SIG-M5 treated with dmso at 0.1 percent for 504 hours (cell line): ENCODE measurements at regions not wholly inside any gene's neighbourhood (a gene's known extent, or its start where the extent isn't known, plus 50 kb on each side); places are given as distances from the start of the nearest gene placed in this dataset.
"Not testable (repeated sequence)": the region's sequence is repeated elsewhere in the genome, so short reads cannot be mapped to it uniquely, and the experiment has no call there.

Experiments used
- DNase-seq: peaks from one replicate; lab custom pipeline; 2025; ENCODE audit not compliant: unreplicated experiment; lab: John Stamatoyannopoulos, UW

DNA sequence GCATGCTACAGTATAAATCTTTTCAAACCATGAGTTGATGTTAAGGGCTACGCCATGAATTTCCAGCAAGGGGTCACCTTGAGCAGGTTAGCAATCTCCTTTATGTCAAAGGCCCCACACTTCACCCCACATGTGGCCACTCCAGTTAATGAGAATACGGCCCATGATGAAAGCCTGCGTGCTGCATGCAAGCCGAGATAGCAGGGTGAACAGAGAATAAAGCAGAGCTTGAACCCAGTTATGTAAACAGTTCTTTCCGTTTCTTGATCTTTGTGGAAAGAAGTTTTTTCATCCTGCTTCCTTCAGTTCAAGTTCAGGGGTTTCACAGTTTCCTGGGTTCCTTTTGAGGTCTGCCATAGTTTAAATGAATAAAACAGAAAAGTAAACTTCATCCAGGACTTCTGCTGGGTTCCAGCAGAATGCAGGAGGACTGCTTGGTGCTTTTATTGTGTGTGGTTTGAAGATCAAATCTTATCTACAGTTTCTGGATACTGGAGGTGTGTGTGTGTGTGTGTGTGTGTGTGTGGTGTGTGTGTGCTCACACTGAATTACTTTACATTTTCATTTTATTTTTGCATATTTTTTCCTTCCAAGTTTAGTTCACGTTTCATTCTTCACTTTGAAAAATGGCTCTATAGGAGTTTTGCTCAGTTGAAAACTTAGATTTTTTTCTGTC is 87.1 kb downstream of the HMHB1 start:
- no peak for DNase-seq

- DNase-seq, result no peak
These were observed 97.0 kb downstream of the HMHB1 start for GRCh38 chr5:143908959-143909358.

GRCh38 chr5:143913008-143913752 is 101.2 kb downstream of the HMHB1 start:
- DNase-seq, result no peak

GRCh38 chr5:143914756-143915155 is 102.8 kb downstream of the HMHB1 start:
- DNase-seq, result no peak

- no peak for DNase-seq
These were observed 104.5 kb downstream of the HMHB1 start for GRCh38 chr5:143916451-143916850.

GRCh38 chr5:143918961-143919360 is 107.0 kb downstream of the HMHB1 start:
- DNase-seq, result no peak

GRCh38 chr5:143920772-143921171 is 108.8 kb downstream of the HMHB1 start:
- DNase-seq, result no peak

GRCh38 chr5:143921525-143922311 is 109.8 kb downstream of the HMHB1 start:
- no peak for DNase-seq

DNA sequence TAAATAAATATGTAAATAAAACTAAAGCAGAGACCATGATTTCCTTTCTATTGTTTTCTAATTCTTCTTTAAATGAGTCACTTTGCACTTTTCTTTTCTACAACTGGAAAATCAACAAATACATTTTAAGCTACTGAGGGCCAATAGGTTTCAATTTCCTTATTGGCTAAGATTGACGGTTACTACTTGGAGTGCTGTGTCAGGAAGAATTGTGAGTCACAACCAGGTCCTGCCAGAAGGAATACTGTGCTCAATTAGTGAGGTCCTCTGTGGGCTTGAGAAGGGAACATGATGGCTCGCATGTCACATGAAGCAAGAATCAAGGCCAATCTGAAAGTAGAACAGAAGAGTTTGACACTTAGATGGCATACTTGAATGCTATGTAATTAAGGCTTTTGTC is 110.8 kb downstream of the HMHB1 start:
- DNase-seq, result no peak

GRCh38 chr5:143923634-143924266 is 111.8 kb downstream of the HMHB1 start:
- no peak for DNase-seq

DNA sequence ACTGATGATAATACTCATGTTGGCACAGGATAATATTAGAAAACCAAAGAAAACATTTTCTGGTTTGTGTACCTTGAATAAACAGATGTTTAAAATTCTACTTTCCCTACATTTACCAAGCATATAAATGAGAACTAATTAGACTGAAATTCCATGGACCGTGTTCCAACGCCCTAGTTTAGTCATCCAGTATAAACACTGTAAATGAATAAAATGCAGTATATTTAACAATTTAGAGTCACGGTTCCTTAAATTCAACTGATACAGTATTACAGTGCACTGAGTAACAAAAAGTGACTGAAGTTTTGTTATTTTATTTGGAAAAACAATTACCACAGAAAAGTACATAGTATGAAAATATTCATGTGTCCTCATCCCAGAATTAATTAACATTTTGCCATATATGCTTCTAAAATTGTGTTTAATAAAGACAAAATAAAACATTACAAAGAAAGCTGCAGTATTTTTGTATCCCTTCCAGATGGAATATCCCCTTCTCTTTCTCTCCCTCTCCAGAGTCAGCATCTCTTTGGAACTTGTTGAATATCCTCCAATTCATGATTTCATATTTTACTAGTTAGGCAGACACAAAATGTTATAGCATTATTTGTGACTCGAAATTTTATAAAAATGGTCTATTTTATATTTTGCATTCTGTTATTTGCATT is 112.5 kb downstream of the HMHB1 start:
- DNase-seq, result no peak

GRCh38 chr5:143924979-143925325 is 113.0 kb downstream of the HMHB1 start:
- DNase-seq, result not testable (repeated sequence)

- DNase-seq, result no peak
These were observed 117.5 kb downstream of the HMHB1 start for GRCh38 chr5:143929486-143929885.

GRCh38 chr5:143930561-143930960 is 118.6 kb downstream of the HMHB1 start:
- DNase-seq, result no peak

DNA sequence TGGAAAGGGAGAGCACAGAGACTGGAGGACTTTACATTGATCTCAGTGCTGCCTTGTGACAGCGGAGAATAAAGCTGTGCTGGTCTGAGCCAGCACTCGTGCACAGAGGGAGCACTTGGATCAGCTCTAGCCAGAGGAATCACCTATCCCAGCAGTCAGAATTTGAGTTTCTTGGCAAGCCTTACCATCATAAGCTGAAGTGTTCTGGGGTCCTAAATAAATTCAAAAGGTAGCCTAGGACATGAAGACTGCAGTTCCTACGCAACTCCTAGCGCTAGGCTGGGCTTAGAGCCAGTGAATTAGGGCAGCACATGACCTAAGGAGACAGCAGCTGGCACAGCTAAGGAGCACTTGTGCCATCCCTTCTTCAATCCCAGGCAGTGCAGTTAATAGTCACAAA is 119.5 kb downstream of the HMHB1 start:
- DNase-seq, result no peak

- DNase-seq, result no peak
These were observed 120.0 kb downstream of the HMHB1 start for GRCh38 chr5:143931986-143932385.

DNA sequence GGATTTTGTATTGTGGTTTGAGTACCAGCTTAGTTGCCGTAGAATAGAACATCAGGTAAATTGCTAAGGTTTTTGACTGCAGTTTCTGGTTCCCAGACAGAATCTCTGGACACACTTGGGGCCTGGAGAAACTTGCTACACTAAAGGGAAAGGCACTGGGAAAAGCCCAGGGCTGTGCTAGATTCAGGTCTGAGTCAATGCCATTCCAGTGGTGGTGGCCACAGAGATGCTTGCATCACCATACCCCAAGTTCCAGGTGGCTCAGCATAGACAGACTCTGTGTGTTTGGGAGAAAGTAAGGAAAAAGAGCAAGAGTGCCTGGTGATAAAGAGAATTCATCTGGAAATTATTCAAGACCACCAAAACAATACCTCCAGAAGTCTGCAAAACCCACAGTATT is 120.6 kb downstream of the HMHB1 start:
- DNase-seq, result no peak

GRCh38 chr5:143933451-143933850 is 121.5 kb downstream of the HMHB1 start:
- DNase-seq, result no peak

DNA sequence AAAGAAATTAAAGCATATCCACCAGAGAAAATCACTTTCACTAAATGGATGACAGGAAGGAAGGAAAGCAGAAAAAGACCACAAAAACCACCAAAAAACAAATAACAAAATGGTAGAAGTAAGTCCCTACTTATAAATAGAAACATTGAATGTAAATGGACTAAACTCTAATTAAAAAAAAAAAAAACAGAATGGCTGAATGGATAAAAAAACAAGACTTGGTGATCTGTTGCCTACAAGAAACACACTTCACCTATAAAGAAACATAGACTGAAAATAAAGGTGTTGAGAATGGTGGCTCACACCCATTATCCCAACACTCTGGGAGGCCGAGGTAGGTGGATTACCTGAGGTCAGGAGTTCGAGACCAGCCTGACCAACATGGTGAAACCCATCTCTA is 122.9 kb downstream of the HMHB1 start:
- DNase-seq, result no peak

DNA sequence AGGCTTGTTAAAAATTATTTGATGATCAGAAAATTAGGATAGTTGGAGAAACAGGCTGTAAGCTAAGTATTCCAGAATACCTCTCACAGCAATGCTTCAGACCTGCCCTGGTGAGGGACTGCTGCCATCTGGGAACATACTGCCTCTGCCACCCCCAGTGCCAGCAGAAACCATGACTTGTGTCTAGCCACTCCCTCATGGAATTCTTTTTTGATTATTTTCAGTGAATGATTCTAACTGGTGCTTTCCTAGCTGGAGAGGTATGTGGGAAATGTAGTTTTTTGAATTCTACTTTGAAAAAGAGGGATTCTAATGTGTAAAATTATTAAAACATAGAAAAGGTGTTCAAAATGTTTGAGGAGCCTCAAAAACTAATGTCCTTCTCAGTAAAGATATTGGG is 126.3 kb downstream of the HMHB1 start:
- DNase-seq, result no peak

DNA sequence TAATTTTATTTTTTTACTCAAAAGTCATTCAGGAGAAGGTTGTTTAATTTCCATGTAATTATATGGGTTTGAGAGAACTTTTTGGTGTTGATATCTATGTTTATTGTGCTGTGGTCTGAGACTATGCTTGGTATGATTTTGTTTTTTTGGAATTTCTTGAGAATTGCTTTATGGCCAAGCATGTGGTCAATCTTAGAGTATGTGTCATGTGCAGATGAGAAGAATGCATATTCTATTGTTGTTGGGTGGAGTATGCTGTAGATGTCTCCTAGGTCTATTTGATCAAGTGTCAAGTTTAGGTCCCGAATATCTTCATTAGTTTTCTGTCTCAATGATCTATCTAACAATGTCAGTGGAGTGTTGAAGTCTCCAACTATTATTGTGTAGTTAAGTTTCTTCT is 134.9 kb downstream of the HMHB1 start:
- DNase-seq, result no peak
